ENCODE measurements at regions not wholly inside any gene's neighbourhood (a gene's known extent, or its start where the extent isn't known, plus 50 kb on each side); places are given as distances from the start of the nearest gene placed in this dataset.

GRCh38 chr7:22557167-22557566 lies 57.2 kb upstream of the STEAP1B start:
- H3K23ac ChIP-seq (ENCODE audit: low read length) = no peak overlapping the region
- H2BK120ac ChIP-seq (ENCODE audit: insufficient read depth, low read length, poor library complexity) = no peak overlapping the region
- H2AK5ac ChIP-seq (ENCODE audit: low read length) = no peak overlapping the region
- no peak overlapping the region for H4K8ac ChIP-seq (ENCODE audit: low read depth, low read length)
- H3K4me2 ChIP-seq (ENCODE audit: low read length) = no peak overlapping the region
- no peak overlapping the region for H3K9ac ChIP-seq (ENCODE audit: low read length)
- no peak overlapping the region for H3K18ac ChIP-seq (ENCODE audit: low read length)
- H3K27ac ChIP-seq (ENCODE audit: low read depth, low read length) = no peak overlapping the region
- H3K36me3 ChIP-seq (ENCODE audit: control insufficient read depth in 1 of 2, insufficient read depth in 2 of 2, low read length in 2 of 2) = no peaks in the 10 kb centered on the region
- H3K14ac ChIP-seq (ENCODE audit: low read length) = no peak overlapping the region
- no CpG with 5 or more reads among the region's 4 CpGs for WGBS (ENCODE audit: extremely low coverage, insufficient coverage, insufficient read length)
- H2BK5ac ChIP-seq (ENCODE audit: low read depth, low read length, poor library complexity) = no peak overlapping the region
- H2BK12ac ChIP-seq (ENCODE audit: low read length) = no peak overlapping the region
- no peak overlapping the region for H4K12ac ChIP-seq (ENCODE audit: low read depth, low read length)
- H3K79me2 ChIP-seq (ENCODE audit: control insufficient read depth, insufficient read depth, low read length, poor library complexity) = no peaks in the 10 kb centered on the region
- peaks cover 0 to 8% of the 10 kb centered on the region in 2 experiments for H3K4me1 ChIP-seq (ENCODE audit: control insufficient read depth in 1 of 2, insufficient read depth in 2 of 2, low read length in 2 of 2)
- H3K4me3 ChIP-seq (ENCODE audit: low read depth, low read length) = no peak overlapping the region
- no peaks in the 10 kb centered on the region for H3K27me3 ChIP-seq (ENCODE audit: insufficient read depth, low read length)
- H2AFZ ChIP-seq (ENCODE audit: insufficient read depth, low read length, poor library complexity) = no peak overlapping the region
- peaks cover under 1% of the 10 kb centered on the region for H3K79me1 ChIP-seq (ENCODE audit: low read length)
- DNase-seq = no peak
- H3K4ac ChIP-seq (ENCODE audit: low read depth, low read length) = no peak overlapping the region
- H4K91ac ChIP-seq (ENCODE audit: low read depth, low read length) = no peak overlapping the region
- peaks cover 3% of the 10 kb centered on the region for H3K9me3 ChIP-seq (ENCODE audit: insufficient read depth, low read depth, low read length)

DNA sequence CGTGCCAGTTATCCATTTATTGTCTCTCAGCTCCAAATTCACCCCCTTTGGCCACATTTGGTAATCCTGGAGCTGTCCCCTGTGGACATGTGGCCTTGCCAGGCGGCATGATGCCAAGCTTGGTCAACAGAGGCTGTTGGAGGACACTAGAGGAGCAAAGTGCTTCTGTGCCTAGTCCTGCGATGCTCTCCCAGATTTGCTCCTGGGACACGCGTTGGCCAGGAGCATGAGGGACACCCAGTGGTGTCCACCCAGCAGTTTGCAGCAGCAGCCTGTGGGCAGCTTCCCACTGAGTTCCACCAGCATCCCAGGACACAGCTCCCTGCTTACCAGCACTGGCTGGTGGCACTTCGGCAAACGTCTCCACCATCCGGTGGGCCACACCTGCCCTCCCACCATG lies 55.5 kb upstream of the STEAP1B start:
- Histone ChIP-seq H3K4ac (ENCODE audit: low read depth, low read length) (no peak overlapping the region), H3K9me3 (ENCODE audit: insufficient read depth, low read depth, low read length) (peaks cover 3% of the 10 kb centered on the region), H4K12ac (ENCODE audit: low read depth, low read length) (no peak overlapping the region), H3K79me1 (ENCODE audit: low read length) (no peaks in the 10 kb centered on the region), H3K27ac (ENCODE audit: low read depth, low read length) (no peak overlapping the region), H2BK12ac (ENCODE audit: low read length) (no peak overlapping the region), H4K8ac (ENCODE audit: low read depth, low read length) (no peak overlapping the region), H3K14ac (ENCODE audit: low read length) (no peak overlapping the region), H3K18ac (ENCODE audit: low read length) (no peak overlapping the region), H3K4me1 (ENCODE audit: control insufficient read depth in 1 of 2, insufficient read depth in 2 of 2, low read length in 2 of 2) (peaks cover 0 to 2% of the 10 kb centered on the region in 2 experiments), H3K4me3 (ENCODE audit: low read depth, low read length) (no peak overlapping the region), H3K4me2 (ENCODE audit: low read length) (no peak overlapping the region), H3K23ac (ENCODE audit: low read length) (no peak overlapping the region), H2BK120ac (ENCODE audit: insufficient read depth, low read length, poor library complexity) (no peak overlapping the region), H3K36me3 (ENCODE audit: control insufficient read depth in 1 of 2, insufficient read depth in 2 of 2, low read length in 2 of 2) (no peaks in the 10 kb centered on the region), H3K27me3 (ENCODE audit: insufficient read depth, low read length) (no peaks in the 10 kb centered on the region), H3K9ac (ENCODE audit: low read length) (no peak overlapping the region), H3K79me2 (ENCODE audit: control insufficient read depth, insufficient read depth, low read length, poor library complexity) (no peaks in the 10 kb centered on the region), H2BK5ac (ENCODE audit: low read depth, low read length, poor library complexity) (no peak overlapping the region), H2AK5ac (ENCODE audit: low read length) (no peak overlapping the region), H4K91ac (ENCODE audit: low read depth, low read length) (no peak overlapping the region), H2AFZ (ENCODE audit: insufficient read depth, low read length, poor library complexity) (no peak overlapping the region)
- no peak for DNase-seq
- no CpG with 5 or more reads among the region's 8 CpGs for WGBS (ENCODE audit: extremely low coverage, insufficient coverage, insufficient read length)

DNA sequence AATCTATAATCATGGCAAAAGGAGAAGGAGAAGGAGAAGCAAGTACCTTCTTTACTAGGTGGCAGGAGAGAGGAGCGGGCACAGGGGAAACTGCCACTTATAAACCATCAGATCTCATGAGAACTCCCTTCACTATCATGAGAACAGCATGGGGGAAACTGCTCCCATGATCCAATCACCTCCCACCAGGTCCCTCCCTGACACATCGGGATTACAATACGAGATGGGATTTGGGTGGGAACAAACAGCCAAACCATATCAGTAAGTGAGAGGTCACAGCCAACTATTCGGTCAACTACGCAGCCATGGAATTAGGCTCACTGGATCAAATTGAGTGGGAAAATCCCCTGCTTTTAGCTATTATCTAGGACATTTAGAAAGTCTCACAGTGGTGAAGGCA lies 54.2 kb upstream of the STEAP1B start:
- H2BK5ac ChIP-seq (ENCODE audit: low read depth, low read length, poor library complexity) = no peak overlapping the region
- H3K27ac ChIP-seq (ENCODE audit: low read depth, low read length) = no peak overlapping the region
- H4K91ac ChIP-seq (ENCODE audit: low read depth, low read length) = no peak overlapping the region
- H3K18ac ChIP-seq (ENCODE audit: low read length) = no peak overlapping the region
- H3K36me3 ChIP-seq (ENCODE audit: control insufficient read depth in 1 of 2, insufficient read depth in 2 of 2, low read length in 2 of 2) = no peaks in the 10 kb centered on the region
- H3K27me3 ChIP-seq (ENCODE audit: insufficient read depth, low read length) = no peaks in the 10 kb centered on the region
- H3K23ac ChIP-seq (ENCODE audit: low read length) = no peak overlapping the region
- H3K9ac ChIP-seq (ENCODE audit: low read length) = no peak overlapping the region
- H3K4me2 ChIP-seq (ENCODE audit: low read length) = no peak overlapping the region
- peaks cover 0 to 3% of the 10 kb centered on the region in 2 experiments for H3K4me1 ChIP-seq (ENCODE audit: control insufficient read depth in 1 of 2, insufficient read depth in 2 of 2, low read length in 2 of 2)
- H3K79me1 ChIP-seq (ENCODE audit: low read length) = no peaks in the 10 kb centered on the region
- H2BK12ac ChIP-seq (ENCODE audit: low read length) = no peak overlapping the region
- H2BK120ac ChIP-seq (ENCODE audit: insufficient read depth, low read length, poor library complexity) = no peak overlapping the region
- no peak overlapping the region for H4K12ac ChIP-seq (ENCODE audit: low read depth, low read length)
- H2AK5ac ChIP-seq (ENCODE audit: low read length) = no peak overlapping the region
- H3K79me2 ChIP-seq (ENCODE audit: control insufficient read depth, insufficient read depth, low read length, poor library complexity) = no peaks in the 10 kb centered on the region
- H3K4ac ChIP-seq (ENCODE audit: low read depth, low read length) = no peak overlapping the region
- no peak overlapping the region for H3K4me3 ChIP-seq (ENCODE audit: low read depth, low read length)
- no peak overlapping the region for H2AFZ ChIP-seq (ENCODE audit: insufficient read depth, low read length, poor library complexity)
- peaks cover 3% of the 10 kb centered on the region for H3K9me3 ChIP-seq (ENCODE audit: insufficient read depth, low read depth, low read length)
- no peak for DNase-seq
- WGBS (ENCODE audit: extremely low coverage, insufficient coverage, insufficient read length) = no CpG with 5 or more reads among the region's 5 CpGs
- H4K8ac ChIP-seq (ENCODE audit: low read depth, low read length) = no peak overlapping the region
- no peak overlapping the region for H3K14ac ChIP-seq (ENCODE audit: low read length)

DNA sequence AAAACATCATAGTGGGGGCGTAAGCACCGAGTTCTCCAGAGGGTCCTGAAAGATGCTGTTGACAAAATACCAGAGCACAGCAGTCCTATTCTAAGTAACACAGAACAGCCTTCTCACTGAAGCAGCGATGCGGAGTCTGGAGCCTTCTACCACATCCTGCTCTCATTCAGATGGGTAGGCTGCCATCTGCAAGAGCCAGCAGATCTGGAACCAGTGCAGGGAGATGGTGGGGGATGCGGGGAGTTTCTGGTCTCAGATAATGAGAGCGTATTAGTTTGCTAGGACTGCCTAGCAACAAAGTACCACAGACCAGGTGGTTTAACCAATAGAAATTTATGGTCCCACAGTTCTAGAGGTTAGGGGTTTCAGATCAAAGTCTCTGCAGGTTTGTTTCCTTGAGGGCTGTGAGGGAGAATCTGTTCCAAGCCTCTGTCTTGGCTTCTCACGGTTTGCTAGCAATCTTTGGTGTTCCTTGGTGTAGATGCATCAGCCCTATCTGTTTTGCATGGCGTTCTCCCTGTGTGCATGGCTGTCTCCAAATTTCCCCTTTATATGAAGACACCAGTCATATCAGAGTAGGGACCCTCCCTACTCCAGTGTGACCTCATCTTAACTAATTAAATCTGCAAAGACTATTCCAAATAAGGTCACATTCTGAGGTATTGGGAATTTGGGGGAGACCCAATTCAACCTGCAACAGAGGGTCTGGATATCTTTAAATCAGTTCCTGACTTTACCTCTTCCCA lies 52.0 kb upstream of the STEAP1B start:
- Histone ChIP-seq H3K23ac (ENCODE audit: low read length) (no peak overlapping the region), H3K4me3 (ENCODE audit: low read depth, low read length) (no peak overlapping the region), H3K4ac (ENCODE audit: low read depth, low read length) (no peak overlapping the region), H3K27me3 (ENCODE audit: insufficient read depth, low read length) (no peaks in the 10 kb centered on the region), H3K14ac (ENCODE audit: low read length) (no peak overlapping the region), H3K27ac (ENCODE audit: low read depth, low read length) (no peak overlapping the region), H3K36me3 (ENCODE audit: control insufficient read depth in 1 of 2, insufficient read depth in 2 of 2, low read length in 2 of 2) (no peaks in the 10 kb centered on the region), H2BK5ac (ENCODE audit: low read depth, low read length, poor library complexity) (no peak overlapping the region), H3K9ac (ENCODE audit: low read length) (no peak overlapping the region), H3K79me1 (ENCODE audit: low read length) (no peaks in the 10 kb centered on the region), H3K9me3 (ENCODE audit: insufficient read depth, low read depth, low read length) (peaks cover 3% of the 10 kb centered on the region), H4K91ac (ENCODE audit: low read depth, low read length) (no peak overlapping the region), H2AFZ (ENCODE audit: insufficient read depth, low read length, poor library complexity) (no peak overlapping the region), H2BK12ac (ENCODE audit: low read length) (no peak overlapping the region), H3K18ac (ENCODE audit: low read length) (no peak overlapping the region), H2BK120ac (ENCODE audit: insufficient read depth, low read length, poor library complexity) (no peak overlapping the region), H4K12ac (ENCODE audit: low read depth, low read length) (no peak overlapping the region), H3K4me2 (ENCODE audit: low read length) (no peak overlapping the region), H2AK5ac (ENCODE audit: low read length) (no peak overlapping the region), H3K79me2 (ENCODE audit: control insufficient read depth, insufficient read depth, low read length, poor library complexity) (no peaks in the 10 kb centered on the region), H3K4me1 (ENCODE audit: control insufficient read depth in 1 of 2, insufficient read depth in 2 of 2, low read length in 2 of 2) (peaks cover 0 to 3% of the 10 kb centered on the region in 2 experiments), H4K8ac (ENCODE audit: low read depth, low read length) (no peak overlapping the region)
- no peak for DNase-seq
- WGBS (ENCODE audit: extremely low coverage, insufficient coverage, insufficient read length) = no CpG with 5 or more reads among the region's 8 CpGs

All from trophoblast cell (in vitro differentiated cells and primary cell).